Peyer's patch (tissue), 4 donors: ENCODE measurements at regions not wholly inside any gene's neighbourhood (a gene's known extent, or its start where the extent isn't known, plus 50 kb on each side); places are given as distances from the start of the nearest gene placed in this dataset.

ENCODE experiments used
- CTCF ChIP-seq, 6 experiments: fragments of 450-650 bp in 4 of 6; fragments of 200-600 bp in 2 of 6; sonication (generic) in 1 of 6; IDR thresholded peaks; one replicate each; pipeline ENCODE4 v1.5.1; 2017 to 2019; ENCODE audit warnings: antibody characterized with exemption in 6 of 6, mild to moderate bottlenecking in 3 of 6, moderate library complexity in 1 of 6
- POLR2A ChIP-seq, 2 donors: fragments of 450-650 bp; IDR thresholded peaks; one replicate each; pipeline ENCODE4 v1.5.1; 2017; ENCODE audit warnings: antibody characterized with exemption in 2 of 2, mild to moderate bottlenecking in 2 of 2, moderate library complexity in 2 of 2

GRCh38 chr1:209023790-209024189, 559.7 kb upstream of the CAMK1G start:
- TF ChIP-seq POLR2A (IDR thresholded peaks at IDR 0.05) (no peak), CTCF (IDR thresholded peaks at IDR 0.05) (no peak)
